ENCODE measurements at regions not wholly inside any gene's neighbourhood (a gene's known extent, or its start where the extent isn't known, plus 50 kb on each side); places are given as distances from the start of the nearest gene placed in this dataset.

DNA sequence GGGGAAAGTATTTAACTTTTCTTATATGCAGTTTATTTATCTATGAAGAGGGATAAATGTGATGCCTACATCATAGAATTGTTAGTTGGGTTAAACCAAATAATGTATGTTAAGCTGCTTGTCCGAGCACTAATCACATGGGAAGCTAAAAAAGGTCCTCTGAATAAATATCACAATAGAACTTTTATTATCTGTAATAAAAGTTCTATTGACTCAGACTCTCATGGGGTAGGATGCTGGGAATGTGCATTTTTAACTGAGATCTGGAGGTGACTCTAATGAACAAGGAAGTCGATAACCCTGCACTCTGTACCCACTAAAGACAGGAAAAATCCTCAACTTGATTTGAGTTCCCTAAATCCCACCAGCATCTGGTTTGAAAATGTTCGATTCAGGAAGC is 205.9 kb upstream of the IL12B start:
- DNase-seq: no peak

DNA sequence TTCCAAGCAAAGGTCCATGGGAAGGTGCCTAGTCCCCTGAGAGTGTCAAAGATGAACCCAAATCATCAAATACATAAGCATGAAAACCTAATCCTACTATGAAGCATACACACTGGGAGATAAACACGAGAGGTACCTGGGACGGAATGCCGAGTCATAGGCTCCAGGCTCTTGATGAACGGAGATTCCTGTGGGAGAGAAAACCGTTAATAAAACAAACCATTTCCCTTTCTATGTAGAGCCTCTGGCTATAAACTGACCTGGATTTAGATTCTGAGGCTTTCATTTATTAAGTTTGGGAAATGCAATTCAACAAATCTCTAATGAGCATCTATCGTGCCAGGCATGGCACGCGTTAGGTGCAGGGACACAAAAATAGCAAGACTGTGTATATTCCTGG is 206.4 kb upstream of the IL12B start:
- no peak for DNase-seq

DNA sequence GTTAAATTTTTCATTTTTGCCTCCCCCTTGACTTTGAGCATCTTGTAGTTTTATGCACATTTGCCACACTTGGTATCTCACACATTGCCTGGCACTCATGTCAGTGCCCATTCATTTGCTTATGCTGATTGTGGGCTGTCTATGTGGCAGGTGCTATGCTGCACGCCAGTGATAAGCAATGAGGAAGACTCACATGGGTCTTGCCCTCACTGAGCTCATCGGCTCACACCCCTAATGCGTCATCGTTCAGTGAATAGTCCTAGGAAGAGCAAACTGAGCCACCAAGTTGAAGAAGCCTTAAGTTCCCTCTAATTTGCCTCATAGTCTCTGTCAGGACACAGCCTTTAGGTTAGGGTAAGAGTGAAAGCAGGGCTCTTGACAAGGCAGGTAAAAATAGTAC is 209.4 kb upstream of the IL12B start:
- no peak for DNase-seq

DNA sequence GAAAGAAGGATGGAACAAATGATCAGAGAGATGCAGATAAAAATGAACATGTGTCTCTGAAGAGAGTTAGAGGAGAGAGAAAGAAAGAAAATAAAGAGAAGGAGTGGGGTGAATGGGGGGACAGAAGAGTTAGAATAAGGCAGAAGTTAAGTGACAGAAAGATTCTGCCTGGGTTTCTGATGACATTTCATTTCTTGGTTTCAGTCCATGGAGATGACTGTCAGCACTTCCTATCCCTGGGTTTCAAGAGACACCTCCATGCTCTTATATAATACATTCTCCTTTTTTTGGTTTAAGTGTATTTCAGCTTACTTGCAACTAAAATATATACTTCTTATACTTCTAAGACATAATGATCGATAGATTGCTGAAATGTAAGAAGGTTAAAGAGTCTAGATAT is 213.0 kb upstream of the IL12B start:
- no peak for DNase-seq

DNA sequence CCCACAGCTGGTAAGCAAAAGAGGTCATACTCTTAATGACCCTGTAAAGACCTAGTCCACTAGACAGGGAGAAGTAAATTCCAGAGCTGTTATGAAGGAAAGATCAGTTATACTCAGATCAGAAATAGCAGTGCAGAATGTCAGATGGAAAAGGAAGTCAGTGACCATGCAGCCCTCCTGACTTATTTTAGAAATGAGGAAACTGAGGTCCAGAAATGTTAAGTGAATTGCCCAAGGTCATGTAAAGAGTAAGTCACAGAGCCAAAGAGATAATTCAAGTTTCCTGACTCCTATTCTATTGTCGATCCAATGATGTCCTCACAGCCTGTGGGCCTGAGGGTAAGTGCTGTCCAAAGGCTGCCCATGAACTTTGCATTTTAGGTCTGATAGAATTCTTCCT is 214.9 kb upstream of the IL12B start:
- no peak for DNase-seq

DNA sequence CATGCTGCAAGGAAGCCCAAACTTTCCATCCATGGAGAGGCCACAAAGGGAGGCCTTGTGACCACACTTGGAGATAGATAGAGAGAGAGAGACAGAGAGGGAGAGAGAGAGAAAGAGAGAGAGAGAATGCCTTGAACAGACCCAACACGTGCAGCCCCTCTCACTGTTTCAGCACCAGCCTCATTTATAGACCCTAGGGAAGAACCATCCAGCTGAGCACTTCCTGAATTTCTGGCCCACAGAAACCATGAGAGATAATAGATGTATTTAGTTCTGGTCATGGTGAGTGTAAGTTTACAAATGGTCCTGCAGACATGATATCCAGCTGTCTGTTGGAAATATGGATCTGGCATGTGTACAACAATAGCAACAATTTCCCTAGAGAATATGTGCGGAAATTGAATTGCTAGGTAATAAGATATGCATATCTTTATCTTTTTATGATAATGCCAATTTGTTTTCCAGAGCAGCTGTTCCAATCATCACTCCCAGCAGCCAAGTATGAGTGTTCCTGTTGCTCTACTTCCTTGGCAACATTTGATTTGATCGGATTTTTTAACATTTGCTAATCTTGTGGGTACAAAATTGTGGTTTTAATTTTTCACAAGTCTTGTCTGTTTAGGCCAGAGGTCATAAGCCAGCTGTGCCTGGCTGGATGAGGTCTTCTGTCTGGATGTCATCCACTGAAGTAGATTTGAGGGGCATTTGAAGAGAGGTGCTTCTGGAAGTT is 217.3 kb upstream of the IL12B start:
- DNase-seq: no peak

- no peak for DNase-seq
Observed at GRCh38 chr5:159548517-159548916, 218.2 kb upstream of the IL12B start.

DNA sequence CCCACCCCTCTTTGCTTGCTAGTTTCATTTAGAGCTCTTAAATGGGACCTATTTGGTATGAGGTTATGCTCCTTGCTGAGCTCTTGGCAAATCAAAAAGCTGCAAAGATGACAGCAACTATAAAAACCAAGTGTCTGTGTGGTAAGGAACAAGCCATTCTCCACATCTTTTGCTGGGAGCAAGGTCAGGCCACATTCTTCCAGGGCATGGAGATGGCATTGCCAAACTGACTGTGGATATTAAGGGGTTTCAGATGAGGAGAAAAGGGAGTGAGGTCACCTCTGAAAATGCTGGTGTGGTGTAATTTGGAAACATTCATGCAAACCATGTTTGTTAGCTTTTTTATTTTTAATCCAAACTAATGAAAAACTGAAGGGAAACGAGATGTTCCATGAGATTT is 218.8 kb upstream of the IL12B start:
- DNase-seq: no peak

GRCh38 chr5:159550951-159551350 is 220.7 kb upstream of the IL12B start:
- DNase-seq: no peak

GRCh38 chr5:159552751-159553150 is 222.5 kb upstream of the IL12B start:
- DNase-seq: no peak

DNA sequence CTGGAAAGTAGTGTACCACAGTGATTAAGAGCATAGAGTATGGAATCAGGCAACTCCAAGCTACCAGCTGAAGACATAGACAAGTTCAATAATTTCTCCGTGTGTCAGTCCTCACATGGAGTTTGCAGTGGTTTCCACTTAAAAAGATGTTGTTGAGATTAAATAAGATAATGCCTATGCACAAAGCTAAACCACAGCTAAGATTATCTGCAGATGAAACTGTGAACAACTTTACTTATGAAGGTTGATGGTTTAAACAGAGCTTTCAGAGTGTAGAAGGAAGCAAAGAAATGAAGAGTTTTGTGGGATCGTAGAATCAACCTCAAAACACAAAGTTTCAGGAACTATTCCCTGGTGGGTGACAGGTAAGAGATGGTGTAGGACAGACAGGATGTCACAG is 223.5 kb upstream of the IL12B start:
- no peak for DNase-seq

- DNase-seq: no peak
Observed at GRCh38 chr5:159555084-159555483, 224.8 kb upstream of the IL12B start.

DNA sequence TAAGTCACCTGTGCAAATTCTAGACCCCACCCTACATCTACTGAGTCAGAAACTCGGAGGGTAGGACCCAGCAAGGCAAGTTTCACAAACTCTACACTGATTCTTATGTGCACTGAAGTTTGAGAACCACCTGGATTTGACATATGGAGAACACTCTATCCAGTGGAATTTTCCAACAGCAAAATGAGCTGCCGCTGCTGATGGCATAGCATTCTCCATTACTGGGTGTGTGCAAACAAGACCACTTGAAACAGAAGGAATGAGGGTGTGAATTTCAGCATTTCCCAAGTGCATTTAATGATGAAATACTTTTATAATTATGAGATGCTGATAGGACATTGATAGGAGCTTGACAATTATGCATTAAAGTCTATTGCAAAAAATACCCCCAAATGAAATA is 229.1 kb upstream of the IL12B start:
- no peak for DNase-seq

GRCh38 chr5:159560088-159560487 is 229.8 kb upstream of the IL12B start:
- DNase-seq: no peak

DNA sequence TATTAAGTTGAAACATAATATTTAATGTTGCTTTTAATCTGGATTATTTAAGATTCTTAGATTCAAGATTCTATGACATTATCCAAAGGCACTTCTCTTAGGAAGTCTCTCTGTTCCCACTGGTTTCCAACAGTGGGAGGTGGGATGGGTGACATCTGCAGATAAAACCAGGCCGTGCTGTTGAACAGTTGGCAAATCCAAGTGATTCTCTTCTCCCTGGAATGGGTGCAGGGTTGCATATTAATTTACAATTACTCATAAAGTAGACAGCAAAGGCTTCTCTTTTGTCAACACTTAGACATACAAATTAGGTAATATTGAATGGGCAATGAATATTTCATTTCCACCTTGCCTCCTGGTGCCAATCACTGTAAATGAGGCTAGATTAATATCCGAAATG is 233.7 kb upstream of the IL12B start:
- DNase-seq: no peak

DNA sequence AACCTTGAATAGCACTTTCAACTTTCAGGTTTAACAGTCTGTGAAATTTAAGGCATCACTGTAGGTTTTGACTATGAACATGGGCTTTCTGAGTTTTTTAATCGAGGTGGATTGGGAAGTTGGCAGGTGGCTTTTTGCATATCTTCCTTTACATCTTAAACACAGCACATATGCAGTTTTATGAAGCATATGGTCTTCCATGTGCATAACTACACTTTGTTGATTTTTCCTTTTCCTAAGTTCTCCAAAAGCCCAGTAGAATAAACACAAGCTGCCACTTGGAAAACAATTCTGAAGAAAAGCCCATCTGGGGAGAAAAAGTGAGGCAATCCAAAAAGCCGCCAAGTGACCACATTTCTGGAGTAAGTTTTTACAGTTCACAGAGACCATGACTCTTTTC is 236.5 kb upstream of the IL12B start:
- no peak for DNase-seq

- DNase-seq: no peak
Observed at GRCh38 chr5:159567461-159567860, 237.2 kb upstream of the IL12B start.

DNA sequence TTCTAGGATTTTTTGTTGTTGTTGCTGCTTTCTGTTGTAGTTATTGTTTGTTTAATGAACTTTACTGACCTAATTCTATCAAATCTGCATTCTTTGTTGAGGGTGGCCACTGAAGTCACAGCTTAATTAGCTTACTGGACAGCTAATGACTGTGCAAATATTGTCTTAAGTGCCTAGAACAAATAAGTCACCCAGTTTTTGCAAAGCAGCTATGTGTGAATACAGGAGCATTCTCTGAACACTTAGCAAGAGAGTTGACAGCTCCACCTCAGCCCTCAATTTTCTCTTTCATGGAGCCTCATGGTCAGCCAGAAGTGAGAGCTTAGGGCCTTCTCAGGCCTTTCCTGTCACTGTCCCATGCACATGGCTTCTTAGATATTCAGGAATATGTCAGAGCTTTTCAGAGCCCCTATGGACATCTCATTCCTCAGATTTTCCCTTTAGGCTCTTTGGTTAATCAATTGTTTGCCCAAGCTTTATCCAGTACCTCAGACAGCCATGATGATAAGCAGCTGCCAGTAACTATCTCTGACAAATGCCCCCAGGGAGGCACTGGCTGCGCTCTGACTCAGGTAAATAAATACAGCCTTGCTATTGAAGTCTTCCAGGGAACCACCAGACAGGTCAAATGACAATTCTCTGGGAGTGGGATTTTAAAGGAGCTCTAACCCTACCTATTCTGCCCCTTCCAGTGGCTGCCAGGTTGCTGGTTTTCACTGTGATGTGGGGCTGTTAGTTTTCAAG is 241.4 kb upstream of the IL12B start:
- no peak for DNase-seq

DNA sequence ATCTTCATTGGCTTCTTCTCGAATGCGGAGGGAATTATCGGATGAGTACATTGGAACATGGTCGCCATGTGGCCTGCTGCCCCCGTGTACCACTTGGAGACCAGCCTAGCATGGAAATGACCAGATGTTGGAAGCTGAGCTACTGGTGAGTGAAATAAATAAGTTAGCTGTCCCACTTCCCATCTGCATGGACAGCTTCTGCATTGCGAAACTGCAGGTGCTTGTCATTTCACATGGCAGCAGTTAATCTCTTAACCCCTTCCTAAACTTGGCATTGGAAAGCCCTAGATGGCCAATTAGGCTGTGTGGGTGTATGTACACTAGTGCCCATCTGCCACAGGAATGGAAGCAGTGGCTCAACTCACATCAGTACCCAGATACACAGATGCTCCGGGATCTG is 246.6 kb upstream of the IL12B start:
- no peak for DNase-seq

DNA sequence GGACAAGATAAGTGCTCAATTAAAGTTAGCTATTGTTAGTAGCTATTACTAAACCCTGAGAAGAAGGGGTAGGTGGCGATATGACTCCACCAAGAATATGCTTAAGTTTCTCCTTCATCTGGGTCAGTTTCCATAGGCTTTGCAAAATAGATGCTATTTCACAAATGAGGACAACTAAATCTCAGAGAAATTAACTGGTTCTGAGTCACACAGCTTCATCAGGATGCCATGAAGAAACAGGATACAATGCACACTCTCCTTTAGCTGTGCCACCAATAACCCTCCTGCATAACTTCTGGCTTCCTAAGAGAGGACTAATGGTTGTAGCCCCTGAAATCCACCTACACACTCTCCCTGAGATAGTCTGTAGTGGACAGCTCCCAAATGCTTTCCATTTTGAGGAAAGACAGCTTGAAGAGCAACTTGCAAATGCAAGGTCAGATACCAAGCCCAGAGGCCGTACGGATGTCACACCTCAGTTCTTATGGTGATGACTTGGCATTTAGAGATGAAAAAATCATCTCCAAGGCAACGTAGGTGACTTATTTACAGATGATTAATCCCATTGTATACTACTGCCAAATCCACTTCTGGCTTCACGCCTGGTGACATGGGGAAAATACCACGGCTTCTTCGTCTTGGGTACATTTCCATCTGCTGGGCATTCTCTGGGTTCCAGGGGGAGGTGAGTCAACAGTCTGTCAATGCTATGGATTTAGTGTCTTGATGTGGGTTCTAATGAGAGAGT is 251.4 kb upstream of the IL12B start:
- no peak for DNase-seq

DNA sequence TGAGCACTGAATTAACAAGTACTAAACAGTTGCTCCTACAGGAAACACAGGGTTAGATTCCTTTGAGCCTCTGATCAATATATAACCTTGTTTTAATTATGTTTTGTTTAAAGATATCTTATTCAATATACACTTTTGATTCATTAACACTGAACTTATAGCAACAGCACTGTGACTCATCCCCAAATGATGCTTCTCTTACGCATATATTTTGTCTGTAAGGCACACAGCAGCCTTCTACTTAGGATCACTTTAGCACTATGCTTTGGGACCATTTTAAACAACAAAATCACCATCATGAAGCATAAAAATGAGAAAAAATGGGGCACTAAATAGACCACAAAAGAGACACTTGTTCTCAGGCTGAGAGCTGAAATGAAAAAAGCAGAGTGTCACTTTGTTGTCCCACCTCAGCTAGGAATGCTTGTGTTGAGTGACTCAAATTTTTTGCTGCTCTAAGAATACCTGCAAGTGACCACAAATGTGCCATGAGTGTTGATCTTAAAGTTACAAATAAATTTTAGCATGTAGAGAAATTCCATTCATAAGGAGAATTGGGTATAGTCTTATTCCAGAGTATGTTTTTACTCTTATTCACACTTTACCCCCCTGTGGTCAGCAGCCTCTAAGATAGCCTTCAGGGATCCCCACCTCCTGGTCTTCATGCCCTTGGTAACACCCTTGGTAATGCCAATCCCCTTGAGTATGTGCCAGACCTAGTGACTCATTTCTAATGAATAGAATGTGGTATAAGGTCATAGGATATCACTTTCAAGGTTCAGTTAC is 252.7 kb upstream of the IL12B start:
- DNase-seq: no peak

DNA sequence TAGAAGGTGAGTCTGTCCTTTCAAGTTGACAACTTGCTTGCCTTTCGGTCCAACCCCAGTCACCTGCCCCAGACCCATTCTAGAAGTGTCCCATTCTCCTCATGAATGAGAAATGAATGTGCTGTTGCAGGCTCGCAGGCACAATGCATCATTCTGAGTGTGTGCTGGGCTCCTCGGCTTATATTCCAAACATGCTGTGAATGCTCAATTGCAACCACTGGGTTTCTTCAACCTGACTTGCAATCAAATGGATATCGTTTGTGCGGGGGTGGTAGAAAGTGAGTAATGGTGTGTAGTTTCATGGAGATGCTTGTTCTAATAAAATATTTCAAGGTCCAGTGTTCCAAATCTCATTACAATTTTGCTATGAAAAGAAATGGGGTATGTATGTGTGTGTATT is 256.6 kb upstream of the IL12B start:
- no peak for DNase-seq

Measured in muscle of arm (tissue), 1 donor.